ENCODE measurements at regions not wholly inside any gene's neighbourhood (a gene's known extent, or its start where the extent isn't known, plus 50 kb on each side); places are given as distances from the start of the nearest gene placed in this dataset.

DNA sequence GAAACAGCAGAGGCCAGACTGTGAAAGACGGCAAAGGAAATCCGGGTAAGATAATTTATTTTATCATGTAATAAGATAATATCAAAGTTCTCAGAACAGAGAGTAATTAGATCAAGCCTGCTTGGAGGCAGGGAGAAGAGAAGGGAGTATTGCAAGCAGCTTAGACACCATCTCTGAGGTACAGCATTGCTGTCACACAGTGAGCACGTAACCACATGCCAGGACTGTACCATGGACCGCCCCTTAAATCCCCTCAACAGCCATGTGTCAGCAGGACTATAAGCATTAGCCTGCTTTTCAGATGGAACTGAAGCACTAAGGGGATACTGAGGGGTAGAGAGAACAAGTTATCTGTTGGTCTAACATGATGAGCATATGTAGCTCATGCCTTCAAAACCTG is 141.5 kb downstream of the C6orf118 start:
- Histone ChIP-seq H3K27me3 (ENCODE audit: insufficient read depth, low read length, poor library complexity, severe bottlenecking) (no peaks in the 10 kb centered on the region), H3K4me1 (ENCODE audit: insufficient read depth, low read length, poor library complexity, severe bottlenecking) (no peaks in the 10 kb centered on the region), H3K4me3 (ENCODE audit: low read length, poor library complexity, severe bottlenecking) (no peak overlapping the region), H2AFZ (ENCODE audit: low read length) (no peak overlapping the region), H3K9ac (ENCODE audit: low read depth, low read length, poor library complexity, severe bottlenecking) (no peak overlapping the region), H4K20me1 (ENCODE audit: insufficient read depth, low read length, poor library complexity, severe bottlenecking) (no peaks in the 10 kb centered on the region), H3K4me2 (ENCODE audit: low read depth, low read length, poor library complexity, severe bottlenecking) (no peak overlapping the region), H3K9me3 (ENCODE audit: insufficient read depth, low read depth, low read length) (no peaks in the 10 kb centered on the region), H3F3A (ENCODE audit: low read depth) (no peaks in the 10 kb centered on the region), H3K36me3 (ENCODE audit: insufficient read depth, low read length) (no peaks in the 10 kb centered on the region), H3K9me2 (replicated peaks; ENCODE audit: low read depth, low read length) (no peaks in the 10 kb centered on the region), H3K79me2 (ENCODE audit: insufficient read depth, low read length) (no peaks in the 10 kb centered on the region)
- TF ChIP-seq CTCF (conservative IDR thresholded peaks at IDR 0.05; ENCODE audit: low read length): no peak
- TF ChIP-seq EZH2phosphoT487 (IDR thresholded peaks at IDR 0.05; ENCODE audit: borderline replicate concordance): no peak

- no peaks in the 10 kb centered on the region for H3K79me2 ChIP-seq (ENCODE audit: insufficient read depth, low read length)
- H3K4me3 ChIP-seq (ENCODE audit: low read length, poor library complexity, severe bottlenecking): no peak overlapping the region
- no peaks in the 10 kb centered on the region for H3K9me3 ChIP-seq (ENCODE audit: insufficient read depth, low read depth, low read length)
- no peaks in the 10 kb centered on the region for H3K27me3 ChIP-seq (ENCODE audit: insufficient read depth, low read length, poor library complexity, severe bottlenecking)
- no peak overlapping the region for H3K4me2 ChIP-seq (ENCODE audit: low read depth, low read length, poor library complexity, severe bottlenecking)
- no peaks in the 10 kb centered on the region for H3K36me3 ChIP-seq (ENCODE audit: insufficient read depth, low read length)
- no peak overlapping the region for H3K9ac ChIP-seq (ENCODE audit: low read depth, low read length, poor library complexity, severe bottlenecking)
- no peaks in the 10 kb centered on the region for H3K4me1 ChIP-seq (ENCODE audit: insufficient read depth, low read length, poor library complexity, severe bottlenecking)
- TF ChIP-seq EZH2phosphoT487 (IDR thresholded peaks at IDR 0.05; ENCODE audit: borderline replicate concordance): no peak
- TF ChIP-seq CTCF (conservative IDR thresholded peaks at IDR 0.05; ENCODE audit: low read length): no peak
- no peaks in the 10 kb centered on the region for H4K20me1 ChIP-seq (ENCODE audit: insufficient read depth, low read length, poor library complexity, severe bottlenecking)
- no peaks in the 10 kb centered on the region for H3F3A ChIP-seq (ENCODE audit: low read depth)
- no peak overlapping the region for H2AFZ ChIP-seq (ENCODE audit: low read length)
- H3K9me2 ChIP-seq (replicated peaks; ENCODE audit: low read depth, low read length): no peaks in the 10 kb centered on the region
Observed at GRCh38 chr6:165167311-165167710, 142.1 kb downstream of the C6orf118 start.

DNA sequence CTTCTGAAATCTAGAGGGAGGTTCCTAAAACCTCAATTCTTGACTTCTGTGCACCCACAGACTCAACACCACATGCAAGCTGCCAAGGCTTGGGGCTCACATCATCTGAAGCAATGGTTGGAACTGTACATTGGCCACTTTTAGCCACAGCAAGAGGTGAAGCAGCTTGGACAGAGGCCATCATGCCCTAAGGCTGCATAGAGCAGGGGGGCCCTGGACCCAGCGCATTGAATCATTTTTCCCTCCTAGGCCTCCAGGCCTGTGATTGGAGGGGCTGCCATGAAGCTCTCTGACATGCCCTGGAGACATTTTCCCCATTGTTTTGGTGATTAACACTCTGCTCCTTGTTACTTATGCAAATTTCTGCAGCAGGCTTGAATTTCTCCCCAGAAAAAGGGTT is 145.9 kb downstream of the C6orf118 start:
- Histone ChIP-seq H3K4me1 (ENCODE audit: insufficient read depth, low read length, poor library complexity, severe bottlenecking) (no peaks in the 10 kb centered on the region), H3K9me3 (ENCODE audit: insufficient read depth, low read depth, low read length) (no peaks in the 10 kb centered on the region), H3K36me3 (ENCODE audit: insufficient read depth, low read length) (no peaks in the 10 kb centered on the region), H4K20me1 (ENCODE audit: insufficient read depth, low read length, poor library complexity, severe bottlenecking) (no peaks in the 10 kb centered on the region), H3K4me3 (ENCODE audit: low read length, poor library complexity, severe bottlenecking) (no peak overlapping the region), H3K9me2 (replicated peaks; ENCODE audit: low read depth, low read length) (no peaks in the 10 kb centered on the region), H3K27me3 (ENCODE audit: insufficient read depth, low read length, poor library complexity, severe bottlenecking) (no peaks in the 10 kb centered on the region), H3K9ac (ENCODE audit: low read depth, low read length, poor library complexity, severe bottlenecking) (no peak overlapping the region), H3K79me2 (ENCODE audit: insufficient read depth, low read length) (no peaks in the 10 kb centered on the region), H3F3A (ENCODE audit: low read depth) (no peaks in the 10 kb centered on the region), H2AFZ (ENCODE audit: low read length) (no peak overlapping the region), H3K4me2 (ENCODE audit: low read depth, low read length, poor library complexity, severe bottlenecking) (no peak overlapping the region)
- TF ChIP-seq EZH2phosphoT487 (IDR thresholded peaks at IDR 0.05; ENCODE audit: borderline replicate concordance) (no peak), CTCF (conservative IDR thresholded peaks at IDR 0.05; ENCODE audit: low read length) (no peak)
